ENCODE measurements at regions not wholly inside any gene's neighbourhood (a gene's known extent, or its start where the extent isn't known, plus 50 kb on each side); places are given as distances from the start of the nearest gene placed in this dataset.

- H3K27ac Mint-ChIP-seq: no peak overlapping the region
- H3K36me3 ChIP-seq (replicated peaks in 1 of 2; ENCODE audit: control insufficient read depth in 1 of 2, insufficient read depth in 2 of 2, low read length in 2 of 2): no peaks in the 10 kb centered on the region
- H3K79me2 ChIP-seq (ENCODE audit: insufficient read depth, low read length): no peaks in the 10 kb centered on the region
- no peak for TF ChIP-seq CTCF (IDR thresholded peaks at IDR 0.05)
- intact Hi-C loops (cut with micrococcal nuclease): no loop called here
- no peaks in the 10 kb centered on the region for H3K27me3 Mint-ChIP-seq (ENCODE audit: low read depth in 3 of 3)
- no peak overlapping the region for H2AFZ ChIP-seq (ENCODE audit: insufficient read depth, low read depth, low read length, poor library complexity, severe bottlenecking)
- no peak overlapping the region for H3K27ac ChIP-seq (ENCODE audit: low read depth in 1 of 2, low read length in 2 of 2)
- H3K4me3 Mint-ChIP-seq: no peak overlapping the region
- H3K4me1 Mint-ChIP-seq: no peaks in the 10 kb centered on the region
- H3K4me1 ChIP-seq (ENCODE audit: control insufficient read depth in 1 of 2, insufficient read depth in 2 of 2, low read length in 2 of 2): no peaks in the 10 kb centered on the region
- peaks cover 2 to 12% (median 10%) of the 10 kb centered on the region in 7 donors for H3K9me3 Mint-ChIP-seq
- no peak overlapping the region for H3K9ac ChIP-seq (ENCODE audit: insufficient read depth, low read length, poor library complexity, severe bottlenecking)
- no CpG with 5 or more reads among the region's 5 CpGs for WGBS (ENCODE audit: insufficient coverage)
- no peak for DNase-seq
- no peak overlapping the region for H3K4me2 ChIP-seq (replicated peaks; ENCODE audit: extremely low read depth, low read length, poor library complexity, severe bottlenecking)
- no peaks in the 10 kb centered on the region for H3K36me3 Mint-ChIP-seq
- H4K20me1 ChIP-seq (ENCODE audit: insufficient read depth, low read length): no peaks in the 10 kb centered on the region
- H3K27me3 ChIP-seq (ENCODE audit: control insufficient read depth in 2 of 2, insufficient read depth in 2 of 2, low read length in 2 of 2): no peaks in the 10 kb centered on the region
- no peak overlapping the region for H3K4me3 ChIP-seq (replicated peaks in 1 of 3; ENCODE audit: low read depth in 2 of 3, low read length in 3 of 3)
- peaks cover 0 to 6% of the 10 kb centered on the region in 2 donors for H3K9me3 ChIP-seq (replicated peaks in 1 of 2; ENCODE audit: control insufficient read depth in 1 of 2, insufficient read depth in 1 of 2, low read length in 2 of 2)
These were observed 85.8 kb downstream of the TAF11L14 start for GRCh38 chr5:17720071-17720470.

- H3K9me3 Mint-ChIP-seq: peaks cover 0 to 8% (median 7%) of the 10 kb centered on the region in 7 donors
- no peaks in the 10 kb centered on the region for H3K27me3 Mint-ChIP-seq (ENCODE audit: low read depth in 3 of 3)
- Histone ChIP-seq H3K9ac (ENCODE audit: insufficient read depth, low read length, poor library complexity, severe bottlenecking) (no peak overlapping the region), H3K36me3 (replicated peaks in 1 of 2; ENCODE audit: control insufficient read depth in 1 of 2, insufficient read depth in 2 of 2, low read length in 2 of 2) (no peaks in the 10 kb centered on the region), H2AFZ (ENCODE audit: insufficient read depth, low read depth, low read length, poor library complexity, severe bottlenecking) (no peak overlapping the region), H3K4me2 (replicated peaks; ENCODE audit: extremely low read depth, low read length, poor library complexity, severe bottlenecking) (no peak overlapping the region), H3K9me3 (replicated peaks in 1 of 2; ENCODE audit: control insufficient read depth in 1 of 2, insufficient read depth in 1 of 2, low read length in 2 of 2) (peaks cover 0 to 6% of the 10 kb centered on the region in 2 donors), H3K27me3 (ENCODE audit: control insufficient read depth in 2 of 2, insufficient read depth in 2 of 2, low read length in 2 of 2) (no peaks in the 10 kb centered on the region), H3K79me2 (ENCODE audit: insufficient read depth, low read length) (no peaks in the 10 kb centered on the region), H4K20me1 (ENCODE audit: insufficient read depth, low read length) (no peaks in the 10 kb centered on the region), H3K27ac (ENCODE audit: low read depth in 1 of 2, low read length in 2 of 2) (no peak overlapping the region), H3K4me1 (ENCODE audit: control insufficient read depth in 1 of 2, insufficient read depth in 2 of 2, low read length in 2 of 2) (no peaks in the 10 kb centered on the region), H3K4me3 (replicated peaks in 1 of 3; ENCODE audit: low read depth in 2 of 3, low read length in 3 of 3) (no peak overlapping the region)
- no peak for DNase-seq
- H3K4me1 Mint-ChIP-seq: no peaks in the 10 kb centered on the region
- WGBS (ENCODE audit: insufficient coverage): no CpG with 5 or more reads among the region's 5 CpGs
- H3K36me3 Mint-ChIP-seq: no peaks in the 10 kb centered on the region
- H3K4me3 Mint-ChIP-seq: no peak overlapping the region
- no peak overlapping the region for H3K27ac Mint-ChIP-seq
- TF ChIP-seq CTCF (IDR thresholded peaks at IDR 0.05): no peak
- intact Hi-C loops (cut with micrococcal nuclease): no loop called here
These were observed 89.6 kb downstream of the TAF11L14 start for GRCh38 chr5:17723876-17724275.

All from CD14-positive monocyte (primary cell).